H1 (cell line): ENCODE measurements at regions not wholly inside any gene's neighbourhood (a gene's known extent, or its start where the extent isn't known, plus 50 kb on each side); places are given as distances from the start of the nearest gene placed in this dataset.

ENCODE experiments used
- CTCF ChIA-PET: fragments of 300-600 bp; sonication (Branson Sonifier 250); formaldehyde crosslinking; loops from one replicate; lab custom pipeline; 2021; ENCODE audit not compliant: partially characterized antibody; lab: Charles Lee
- POLR2A ChIA-PET: fragments of 300-600 bp; sonication (Branson Sonifier 250); formaldehyde crosslinking; loops from one replicate; lab custom pipeline; 2021; ENCODE audit warnings: inconsistent platforms; ENCODE audit not compliant: partially characterized antibody; lab: Charles Lee
- DNase-seq, 2 experiments: peaks; one replicate each; pipeline versions ENCODE4 v3.0.0 to v3.0.0-alpha.2; 2010 to 2022; ENCODE audit warnings: low spot score in 2 of 2, low read depth in 1 of 2, mixed read lengths in 1 of 2
- FAIRE-seq: peaks from 2 replicates; lab custom pipeline; 2011; peaks lifted over from hg19 to GRCh38; lab: Jason Lieb, UNC
- H2AFZ ChIP-seq: 2 replicates; pipeline ENCODE4 v1.8.1; 2012; ENCODE audit warnings: low read length, inconsistent platforms
- H2AK5ac ChIP-seq: 2 replicates; pipeline ENCODE4 v1.6.1; 2013; ENCODE audit warnings: low read depth, low read length
- H2BK120ac ChIP-seq: replicated peaks from 2 replicates; pipeline ENCODE3; 2013; ENCODE audit warnings: low read depth, low read length, inconsistent platforms
- H2BK12ac ChIP-seq: 2 replicates; pipeline ENCODE4 v1.6.1; 2013; ENCODE audit warnings: low read depth, low read length
- H2BK15ac ChIP-seq: 2 replicates; pipeline ENCODE4 v1.6.1; 2013; ENCODE audit warnings: low read length
- H2BK20ac ChIP-seq: 2 replicates; pipeline ENCODE4 v1.6.1; 2013; ENCODE audit warnings: low read length
- H2BK5ac ChIP-seq: 2 replicates; pipeline ENCODE4 v1.6.1; 2013; ENCODE audit warnings: low read depth, low read length
- H3K14ac ChIP-seq: 2 replicates; pipeline ENCODE4 v1.6.1; 2013; ENCODE audit warnings: inconsistent platforms; ENCODE audit not compliant: insufficient read length
- H3K18ac ChIP-seq: 2 replicates; pipeline ENCODE4 v1.6.1; 2013; ENCODE audit warnings: low read length; ENCODE audit errors: extremely low read depth
- H3K23ac ChIP-seq: 2 replicates; pipeline ENCODE4 v1.6.1; 2013; ENCODE audit warnings: inconsistent platforms; ENCODE audit not compliant: insufficient read length
- H3K23me2 ChIP-seq: 2 replicates; pipeline ENCODE4 v1.6.1; 2013; ENCODE audit warnings: low read depth, low read length
- H3K27ac ChIP-seq: 2 replicates; pipeline ENCODE4 v1.6.1; 2011; ENCODE audit warnings: low read depth, low read length, inconsistent platforms
- H3K27me3 ChIP-seq, 4 experiments: replicated peaks in 1 of 4; 1 replicate in 1 of 4; 2 replicates in 3 of 4; pipeline versions ENCODE4 v1.6.1 to v1.8.1; 2011 to 2013; ENCODE audit warnings: low read length in 3 of 4, mild to moderate bottlenecking in 3 of 4, inconsistent platforms in 2 of 4, mixed read lengths in 2 of 4, moderate library complexity in 1 of 4; ENCODE audit not compliant: control insufficient read depth in 3 of 4, insufficient read depth in 3 of 4; ENCODE audit errors: extremely low read depth in 1 of 4
- H3K36me3 ChIP-seq, 4 experiments: 2 replicates each; pipeline versions ENCODE4 v1.6.1 to v1.8.1; 2011 to 2013; ENCODE audit warnings: mild to moderate bottlenecking in 4 of 4, low read length in 3 of 4, moderate library complexity in 2 of 4, control low read depth in 1 of 4, inconsistent platforms in 1 of 4; ENCODE audit not compliant: insufficient read depth in 4 of 4, control insufficient read depth in 2 of 4
- H3K4ac ChIP-seq: replicated peaks from 2 replicates; pipeline ENCODE3; 2013; ENCODE audit warnings: low read length, low read depth, mixed read lengths, inconsistent platforms; ENCODE audit not compliant: insufficient read length
- H3K4me1 ChIP-seq, 4 experiments: replicated peaks in 1 of 4; 1 replicate in 1 of 4; 2 replicates in 3 of 4; pipeline versions ENCODE4 v1.6.1 to v1.8.1; 2011 to 2013; ENCODE audit warnings: low read length in 3 of 4, inconsistent platforms in 2 of 4, mixed read lengths in 1 of 4; ENCODE audit not compliant: insufficient read depth in 4 of 4, control insufficient read depth in 3 of 4
- H3K4me2 ChIP-seq, 2 experiments: 2 replicates each; pipeline versions ENCODE4 v1.6.1 to v1.8.1; 2011 to 2013; ENCODE audit warnings: low read depth in 2 of 2, low read length in 2 of 2, control low read depth in 1 of 2, inconsistent platforms in 1 of 2, mild to moderate bottlenecking in 1 of 2; ENCODE audit not compliant: insufficient read depth in 1 of 2
- H3K4me3 ChIP-seq, 4 experiments: fragments of 200-600, 300-600 bp in 1 of 4; sonication (generic), shearing (Covaris generic), sonication (Bioruptor Twin) in 1 of 4; 2 replicates each; pipeline versions ENCODE4 v1.5.1 to v1.8.1; 2011 to 2016; ENCODE audit warnings: low read length in 4 of 4, low read depth in 3 of 4, control low read depth in 2 of 4, inconsistent platforms in 2 of 4, mild to moderate bottlenecking in 2 of 4, mixed read lengths in 1 of 4, moderate library complexity in 1 of 4; ENCODE audit not compliant: insufficient read depth in 2 of 4; ENCODE audit errors: extremely low read depth in 1 of 4
- H3K56ac ChIP-seq: replicated peaks from 2 replicates; pipeline ENCODE3; 2013; ENCODE audit warnings: low read depth, mild to moderate bottlenecking, mixed read lengths, low read length, inconsistent platforms; ENCODE audit not compliant: insufficient read length
- H3K79me1 ChIP-seq: 2 replicates; pipeline ENCODE4 v1.6.1; 2013; ENCODE audit warnings: low read depth, low read length, control low read depth
- H3K79me2 ChIP-seq, 2 experiments: 2 replicates each; pipeline versions ENCODE4 v1.6.1 to v1.8.1; 2012 to 2013; ENCODE audit warnings: low read length in 2 of 2, mild to moderate bottlenecking in 2 of 2, inconsistent platforms in 1 of 2; ENCODE audit not compliant: insufficient read depth in 2 of 2, control insufficient read depth in 1 of 2
- H3K9ac ChIP-seq, 4 experiments: replicated peaks in 1 of 4; 1 replicate in 1 of 4; 2 replicates in 3 of 4; pipeline versions ENCODE4 v1.6.1 to v1.8.1; 2011 to 2013; ENCODE audit warnings: low read depth in 3 of 4, low read length in 3 of 4, control low read depth in 2 of 4, mild to moderate bottlenecking in 2 of 4, moderate library complexity in 2 of 4, inconsistent platforms in 1 of 4; ENCODE audit errors: extremely low read depth in 1 of 4
- H3K9me3 ChIP-seq, 2 experiments: 2 replicates each; pipeline versions ENCODE4 v1.6.1 to v1.8.1; 2012 to 2013; ENCODE audit warnings: mild to moderate bottlenecking in 2 of 2, moderate library complexity in 2 of 2, control low read depth in 1 of 2, inconsistent platforms in 1 of 2, low read depth in 1 of 2, low read length in 1 of 2, mixed read lengths in 1 of 2; ENCODE audit not compliant: insufficient read depth in 2 of 2
- H4K20me1 ChIP-seq, 2 experiments: replicated peaks in 1 of 2; 2 replicates each; pipeline versions ENCODE3 to v1.8.1; 2011 to 2013; ENCODE audit warnings: inconsistent platforms in 2 of 2, low read length in 2 of 2, mild to moderate bottlenecking in 1 of 2; ENCODE audit not compliant: insufficient read depth in 2 of 2, control insufficient read depth in 1 of 2
- H4K5ac ChIP-seq: 2 replicates; pipeline ENCODE4 v1.6.1; 2013; ENCODE audit warnings: low read length, low read depth, mixed read lengths, inconsistent platforms; ENCODE audit not compliant: insufficient read length
- H4K8ac ChIP-seq: 2 replicates; pipeline ENCODE4 v1.8.0; 2013; ENCODE audit warnings: mild to moderate bottlenecking, moderate library complexity, low read length, inconsistent platforms; ENCODE audit not compliant: insufficient read depth; ENCODE audit errors: extremely low read depth
- H4K91ac ChIP-seq: replicated peaks from 2 replicates; pipeline ENCODE3; 2013; ENCODE audit warnings: low read length, mixed read lengths, inconsistent platforms; ENCODE audit not compliant: insufficient read length
- CBX5 ChIP-seq: fragments of 300-800, 300-1000 bp; sonication (generic); IDR thresholded peaks from 2 replicates; pipeline ENCODE4 v1.7.1; 2016; ENCODE audit warnings: antibody characterized with exemption, low read length, low read depth
- CREB1 ChIP-seq: IDR thresholded peaks from 2 replicates; pipeline ENCODE4 v1.6.1; 2012; ENCODE audit warnings: inconsistent platforms
- KDM1A ChIP-seq: fragments of 200-600, 300-600 bp; sonication (generic); IDR thresholded peaks from 2 replicates; pipeline ENCODE4 v1.7.1; 2016; ENCODE audit warnings: mild to moderate bottlenecking, low read length, borderline replicate concordance
- KDM4A ChIP-seq: IDR thresholded peaks from one replicate; pipeline ENCODE4 v1.7.1; 2012; ENCODE audit warnings: low read depth, mild to moderate bottlenecking, moderate library complexity, low read length, inconsistent platforms; ENCODE audit not compliant: severe bottlenecking
- NANOG ChIP-seq: IDR thresholded peaks from 2 replicates; pipeline ENCODE4 v1.6.1; 2011; ENCODE audit warnings: low read length, low read depth, mild to moderate bottlenecking, inconsistent platforms; ENCODE audit not compliant: insufficient read depth, poor library complexity, severe bottlenecking
- RBBP5 ChIP-seq: IDR thresholded peaks from 2 replicates; pipeline ENCODE4 v1.7.1; 2012; ENCODE audit warnings: low read depth, mild to moderate bottlenecking, inconsistent platforms, low read length, moderate library complexity, borderline replicate concordance
- SIN3A ChIP-seq, 2 experiments: IDR thresholded peaks in 1 of 2; conservative IDR thresholded peaks in 1 of 2; 2 replicates each; pipeline ENCODE4 v1.6.1; 2011 to 2012; ENCODE audit warnings: low read length in 2 of 2, improper control_type of control experiment in 1 of 2, low read depth in 1 of 2, mild to moderate bottlenecking in 1 of 2
- SIRT6 ChIP-seq: IDR thresholded peaks from one replicate; pipeline ENCODE4 v1.7.1; 2012; ENCODE audit warnings: low read length, inconsistent platforms
- TCF12 ChIP-seq: IDR thresholded peaks from 2 replicates; pipeline ENCODE4 v1.6.1; 2011; ENCODE audit warnings: low read depth, mild to moderate bottlenecking, low read length
- TEAD4 ChIP-seq: IDR thresholded peaks from 2 replicates; pipeline ENCODE4 v1.6.1; 2012; ENCODE audit warnings: low read depth, low read length, inconsistent platforms, mixed read lengths
- YY1 ChIP-seq: IDR thresholded peaks from 2 replicates; pipeline ENCODE4 v1.6.1; 2011; ENCODE audit warnings: low read depth, mild to moderate bottlenecking, low read length
- WGBS, 2 experiments: shearing (Covaris generic) in 1 of 2; methylation state at CpG; one replicate each; pipeline versions ENCODE4 v1.1.6 to v1.1.7; 2013 to 2015; ENCODE audit warnings: low lambda C conversion rate in 2 of 2, mixed read lengths in 2 of 2, inconsistent platforms in 1 of 2, low coverage in 1 of 2, missing lambda C conversion rate in 1 of 2; ENCODE audit not compliant: insufficient replicate concordance in 2 of 2, insufficient coverage in 1 of 2, insufficient read length in 1 of 2; ENCODE audit errors: extremely low coverage in 1 of 2, missing lambda C conversion rate in 1 of 2; 5-methylcytosine and 5-hydroxymethylcytosine counted together
- TF ChIP-seq, protein P1 (sequence below): IDR thresholded peaks from 2 replicates; pipeline ENCODE4 v1.6.1; 2012; ENCODE audit warnings: inconsistent platforms
- TF ChIP-seq, protein P2 (sequence below), 3 experiments: IDR thresholded peaks; 1 replicate in 2 of 3; 2 replicates in 1 of 3; pipeline versions ENCODE4 v1.5.1 to v1.6.1; 2011; ENCODE audit warnings: low read length in 3 of 3, mild to moderate bottlenecking in 3 of 3, inconsistent platforms in 2 of 3, low read depth in 1 of 3, moderate library complexity in 1 of 3; ENCODE audit not compliant: insufficient read depth in 1 of 3; ENCODE audit errors: control extremely low read depth in 1 of 3

DNA sequence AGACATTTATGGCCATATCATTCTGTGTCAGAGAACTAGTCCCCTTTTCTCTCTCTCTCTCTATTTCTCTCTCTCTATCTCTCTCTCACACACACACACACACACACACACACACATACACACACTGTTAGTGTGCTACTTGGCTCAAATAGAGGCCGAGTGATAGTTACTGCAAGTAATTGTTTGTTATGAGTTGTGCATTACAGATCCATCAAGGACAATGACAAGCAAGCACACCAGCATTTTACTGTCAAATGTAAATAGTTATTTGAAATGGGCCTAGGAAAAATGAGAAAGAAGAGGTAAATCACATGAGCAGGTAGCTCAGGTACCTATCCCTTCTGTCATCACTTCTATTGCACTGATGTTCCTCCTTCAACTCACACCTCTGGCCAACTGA lies 122.4 kb upstream of the CDH7 start:
- no peak overlapping the region for H3K18ac ChIP-seq
- H3K9ac ChIP-seq = no peak overlapping the region
- DNase-seq (no peak), FAIRE-seq (no peak)
- H3K23me2 ChIP-seq = no peaks in the 10 kb centered on the region
- no peak overlapping the region for H2BK12ac ChIP-seq
- no peaks in the 10 kb centered on the region for H3K4me1 ChIP-seq
- H2BK5ac ChIP-seq = no peak overlapping the region
- H3K14ac ChIP-seq = no peak overlapping the region
- no peak overlapping the region for H2AFZ ChIP-seq
- no peaks in the 10 kb centered on the region for H4K20me1 ChIP-seq
- WGBS, 2 experiments = 93% methylated on average over 1 of the region's 1 CpG; no CpG with 5 or more reads in 1 of the 2 experiments
- no peak overlapping the region for H4K8ac ChIP-seq
- no peak overlapping the region for H3K27ac ChIP-seq
- no peaks in the 10 kb centered on the region for H3K79me2 ChIP-seq
- H3K79me1 ChIP-seq = no peaks in the 10 kb centered on the region
- H4K5ac ChIP-seq = no peak overlapping the region
- no peak overlapping the region for H3K23ac ChIP-seq
- H3K56ac ChIP-seq = no peak overlapping the region
- H2BK120ac ChIP-seq = no peak overlapping the region
- no peak overlapping the region for H2BK15ac ChIP-seq
- H3K27me3 ChIP-seq = no peaks in the 10 kb centered on the region
- no peaks in the 10 kb centered on the region for H3K9me3 ChIP-seq
- H3K4ac ChIP-seq = no peak overlapping the region
- no peak overlapping the region for H4K91ac ChIP-seq
- ChIA-PET CTCF (interaction anchor here (0.7 to 0.9 kb wide), 3 partner anchors 166 to 702 kb away, joined by 3 read pairs; no protein-coding TSS in a partner anchor), POLR2A (no interaction called here)
- no peak overlapping the region for H2BK20ac ChIP-seq
- no peak overlapping the region for H2AK5ac ChIP-seq
- no peak overlapping the region for H3K4me3 ChIP-seq
- no peak overlapping the region for H3K4me2 ChIP-seq
- H3K36me3 ChIP-seq = no peaks in the 10 kb centered on the region
- TF ChIP-seq CBX5 (no peak), TEAD4 (no peak), NANOG (no peak), SIRT6 (no peak), YY1 (no peak), RBBP5 (no peak), TCF12 (no peak), CREB1 (no peak), KDM4A (no peak), KDM1A (no peak), SIN3A (conservative IDR thresholded peaks at IDR 0.05 in 1 of 2, IDR thresholded peaks at IDR 0.05 in 1 of 2; ENCODE audit: low read depth in 1 of 2, low read length in 2 of 2) (no peak)
- TF ChIP-seq, protein P1, sequence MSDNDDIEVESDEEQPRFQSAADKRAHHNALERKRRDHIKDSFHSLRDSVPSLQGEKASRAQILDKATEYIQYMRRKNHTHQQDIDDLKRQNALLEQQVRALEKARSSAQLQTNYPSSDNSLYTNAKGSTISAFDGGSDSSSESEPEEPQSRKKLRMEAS = no peak
- TF ChIP-seq, protein P2, sequence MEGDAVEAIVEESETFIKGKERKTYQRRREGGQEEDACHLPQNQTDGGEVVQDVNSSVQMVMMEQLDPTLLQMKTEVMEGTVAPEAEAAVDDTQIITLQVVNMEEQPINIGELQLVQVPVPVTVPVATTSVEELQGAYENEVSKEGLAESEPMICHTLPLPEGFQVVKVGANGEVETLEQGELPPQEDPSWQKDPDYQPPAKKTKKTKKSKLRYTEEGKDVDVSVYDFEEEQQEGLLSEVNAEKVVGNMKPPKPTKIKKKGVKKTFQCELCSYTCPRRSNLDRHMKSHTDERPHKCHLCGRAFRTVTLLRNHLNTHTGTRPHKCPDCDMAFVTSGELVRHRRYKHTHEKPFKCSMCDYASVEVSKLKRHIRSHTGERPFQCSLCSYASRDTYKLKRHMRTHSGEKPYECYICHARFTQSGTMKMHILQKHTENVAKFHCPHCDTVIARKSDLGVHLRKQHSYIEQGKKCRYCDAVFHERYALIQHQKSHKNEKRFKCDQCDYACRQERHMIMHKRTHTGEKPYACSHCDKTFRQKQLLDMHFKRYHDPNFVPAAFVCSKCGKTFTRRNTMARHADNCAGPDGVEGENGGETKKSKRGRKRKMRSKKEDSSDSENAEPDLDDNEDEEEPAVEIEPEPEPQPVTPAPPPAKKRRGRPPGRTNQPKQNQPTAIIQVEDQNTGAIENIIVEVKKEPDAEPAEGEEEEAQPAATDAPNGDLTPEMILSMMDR (IDR thresholded peaks at IDR 0.05; ENCODE audit: control extremely low read depth in 1 of 3, insufficient read depth in 1 of 3, low read depth in 1 of 3, low read length in 3 of 3) = no peak
